ENCODE measurements at regions not wholly inside any gene's neighbourhood (a gene's known extent, or its start where the extent isn't known, plus 50 kb on each side); places are given as distances from the start of the nearest gene placed in this dataset.

GRCh38 chr9:22240619-22241018 is 206.0 kb upstream of the DMRTA1 start:
- no peak for TF ChIP-seq CTCF (IDR thresholded peaks at IDR 0.05 in 2 of 3, conservative IDR thresholded peaks at IDR 0.05 in 1 of 3; ENCODE audit: borderline replicate concordance in 1 of 3, insufficient read depth in 1 of 3, low read depth in 2 of 3, low read length in 2 of 3)
- TF ChIP-seq POLR2A (IDR thresholded peaks at IDR 0.05; ENCODE audit: borderline replicate concordance, extremely low read depth, insufficient read depth, insufficient read length) = no peak
- TF ChIP-seq MAX (IDR thresholded peaks at IDR 0.05) = no peak
- no peak for TF ChIP-seq ZNF274 (IDR thresholded peaks at IDR 0.05; ENCODE audit: low read depth, low read length)
- TF ChIP-seq POLR2AphosphoS5 (IDR thresholded peaks at IDR 0.05; ENCODE audit: low read depth, low read length) = no peak
- no peak for TF ChIP-seq EZH2 (IDR thresholded peaks at IDR 0.05)
- no peak for TF ChIP-seq CBX3 (IDR thresholded peaks at IDR 0.05; ENCODE audit: low read depth)
- no peak for TF ChIP-seq ZBTB33 (IDR thresholded peaks at IDR 0.05; ENCODE audit: extremely low read depth, insufficient replicate concordance, low read length)
- TF ChIP-seq EGR1 (IDR thresholded peaks at IDR 0.05; ENCODE audit: low read depth) = no peak
- TF ChIP-seq JUND (IDR thresholded peaks at IDR 0.05) = no peak
- no peak for TF ChIP-seq SIN3A (IDR thresholded peaks at IDR 0.05; ENCODE audit: low read depth)
- TF ChIP-seq ATF3 (IDR thresholded peaks at IDR 0.05) = no peak
- TF ChIP-seq REST (IDR thresholded peaks at IDR 0.05; ENCODE audit: low read depth) = no peak
- no peak for TF ChIP-seq RAD21 (IDR thresholded peaks at IDR 0.05; ENCODE audit: low read depth)
